GM13977 (cell line): ENCODE measurements at regions not wholly inside any gene's neighbourhood (a gene's known extent, or its start where the extent isn't known, plus 50 kb on each side); places are given as distances from the start of the nearest gene placed in this dataset.

ENCODE experiments used
- DNase-seq: peaks from one replicate; pipeline ENCODE4 v3.0.0; 2012; ENCODE audit warnings: low spot score
- in situ Hi-C: fragments of 300-500 bp; cut with MboI; formaldehyde crosslinking; loops from one replicate; pipeline ENCODE4 v1.12.0; 2022; ENCODE audit warnings: low sequenced_read_pairs, low pct_unique_long_range_greater_than_20kb, mixed read lengths, inconsistent platforms; ENCODE audit not compliant: unreplicated experiment
- TF ChIP-seq, protein P1 (sequence below): IDR thresholded peaks from 2 replicates; pipeline ENCODE4 v1.5.1; 2012; ENCODE audit warnings: mild to moderate bottlenecking, control low read depth; ENCODE audit not compliant: insufficient read depth; ENCODE audit errors: extremely low read depth, missing control alignments

DNA sequence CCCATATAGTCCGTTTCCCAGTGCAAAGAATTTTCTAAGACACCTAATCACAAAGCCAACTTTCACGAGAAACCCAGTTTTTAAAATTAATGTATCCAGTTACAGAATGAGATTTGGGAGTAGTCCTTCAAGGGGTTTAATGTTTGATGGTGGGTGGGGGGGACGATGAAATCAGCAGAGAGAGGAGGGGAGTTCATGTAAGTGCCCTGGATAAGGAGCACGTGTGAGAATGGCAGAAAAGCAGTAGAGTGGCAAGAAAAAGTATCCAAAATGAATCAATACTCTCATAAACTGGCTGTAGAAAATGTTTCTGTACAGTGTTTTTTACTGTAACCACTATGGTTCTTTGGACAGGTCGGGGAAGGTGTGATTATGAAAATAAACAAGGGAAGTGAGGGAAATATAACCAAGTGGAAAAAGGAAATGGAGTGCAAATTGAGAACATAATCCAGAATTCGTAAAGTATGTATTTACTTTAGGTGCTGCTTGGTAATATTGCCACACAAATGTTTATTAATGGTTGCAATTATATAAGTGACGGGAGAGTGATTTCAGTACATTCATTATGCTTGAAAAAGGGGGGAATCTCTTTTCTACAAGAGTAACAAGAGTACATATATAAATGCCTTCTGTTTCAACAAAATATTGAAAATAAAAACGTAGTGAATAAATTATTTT is 118.7 kb upstream of the RRP15 start:
- TF ChIP-seq, protein P1, sequence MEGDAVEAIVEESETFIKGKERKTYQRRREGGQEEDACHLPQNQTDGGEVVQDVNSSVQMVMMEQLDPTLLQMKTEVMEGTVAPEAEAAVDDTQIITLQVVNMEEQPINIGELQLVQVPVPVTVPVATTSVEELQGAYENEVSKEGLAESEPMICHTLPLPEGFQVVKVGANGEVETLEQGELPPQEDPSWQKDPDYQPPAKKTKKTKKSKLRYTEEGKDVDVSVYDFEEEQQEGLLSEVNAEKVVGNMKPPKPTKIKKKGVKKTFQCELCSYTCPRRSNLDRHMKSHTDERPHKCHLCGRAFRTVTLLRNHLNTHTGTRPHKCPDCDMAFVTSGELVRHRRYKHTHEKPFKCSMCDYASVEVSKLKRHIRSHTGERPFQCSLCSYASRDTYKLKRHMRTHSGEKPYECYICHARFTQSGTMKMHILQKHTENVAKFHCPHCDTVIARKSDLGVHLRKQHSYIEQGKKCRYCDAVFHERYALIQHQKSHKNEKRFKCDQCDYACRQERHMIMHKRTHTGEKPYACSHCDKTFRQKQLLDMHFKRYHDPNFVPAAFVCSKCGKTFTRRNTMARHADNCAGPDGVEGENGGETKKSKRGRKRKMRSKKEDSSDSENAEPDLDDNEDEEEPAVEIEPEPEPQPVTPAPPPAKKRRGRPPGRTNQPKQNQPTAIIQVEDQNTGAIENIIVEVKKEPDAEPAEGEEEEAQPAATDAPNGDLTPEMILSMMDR, result no peak
- no peak for DNase-seq
- in situ Hi-C loops, result no loop called here

DNA sequence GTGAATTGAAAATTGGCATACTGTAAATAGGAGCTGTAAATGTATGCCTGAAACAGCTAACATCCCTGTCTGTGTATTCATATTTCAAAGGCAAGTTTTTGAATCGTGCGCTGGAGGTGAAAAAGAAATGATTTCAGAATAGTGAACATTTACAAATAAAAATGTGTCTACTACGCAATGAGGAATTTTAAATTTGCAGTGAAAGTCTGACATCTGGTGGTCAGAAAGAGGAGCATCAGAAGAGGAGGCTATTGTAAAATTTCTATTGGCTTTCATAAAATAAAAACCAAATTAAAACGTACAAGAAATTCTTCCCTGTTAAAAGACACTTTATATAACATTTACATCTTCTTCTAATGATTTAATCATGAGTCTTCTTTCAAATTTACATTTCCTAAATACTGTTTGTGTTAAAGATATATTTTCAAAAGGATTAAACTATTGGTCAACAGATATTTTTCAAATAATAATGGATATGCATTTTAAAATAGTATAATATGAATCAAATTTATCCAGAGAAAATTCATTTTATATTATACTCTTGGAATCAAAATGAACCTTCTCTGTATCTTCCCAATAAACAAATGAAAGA is 113.7 kb upstream of the RRP15 start:
- in situ Hi-C loops, result no loop called here
- peak; percentile 15 for DNase-seq
- TF ChIP-seq, protein P1, result peak; percentile 60

DNA sequence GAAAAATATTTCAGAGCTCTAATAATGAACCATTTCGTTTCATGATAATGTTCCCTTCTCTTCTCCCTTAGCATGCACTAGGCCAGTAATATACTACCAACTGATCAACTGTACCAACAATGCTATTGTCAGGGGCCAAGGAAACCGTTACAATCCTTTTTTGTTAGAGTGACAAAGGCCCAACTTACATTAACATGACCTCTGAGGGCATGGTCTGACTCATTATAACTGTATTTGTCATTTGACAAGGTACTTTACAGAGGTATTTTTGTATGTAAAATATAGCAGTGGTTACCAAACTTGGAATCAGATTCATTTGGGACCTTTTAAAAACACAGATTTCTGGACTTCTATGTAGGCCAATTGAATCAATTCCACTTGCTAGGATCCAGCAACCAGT is 102.6 kb upstream of the RRP15 start:
- TF ChIP-seq, protein P1, result no peak
- in situ Hi-C loops, result no loop called here
- DNase-seq, result no peak

DNA sequence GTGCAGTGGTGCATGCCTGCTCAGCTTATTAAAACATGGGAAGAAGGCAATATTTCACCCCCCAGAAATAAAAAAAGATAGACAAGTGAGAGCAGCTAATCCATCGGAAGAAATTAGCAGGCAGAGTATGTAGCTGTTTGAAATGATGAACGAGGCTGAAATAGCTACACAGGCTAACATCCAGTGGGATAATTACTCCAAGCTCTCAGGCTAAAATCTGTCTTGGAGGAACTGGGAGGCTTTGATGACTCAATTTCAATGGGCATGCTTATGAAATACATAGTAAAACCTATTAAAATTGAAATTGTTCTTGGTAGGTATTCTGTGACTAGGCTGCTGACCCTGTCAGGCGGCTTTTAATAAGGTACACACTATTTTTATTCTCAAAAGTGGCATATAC is 84.1 kb upstream of the RRP15 start:
- in situ Hi-C loops, result no loop called here
- TF ChIP-seq, protein P1, result no peak
- no peak for DNase-seq

DNA sequence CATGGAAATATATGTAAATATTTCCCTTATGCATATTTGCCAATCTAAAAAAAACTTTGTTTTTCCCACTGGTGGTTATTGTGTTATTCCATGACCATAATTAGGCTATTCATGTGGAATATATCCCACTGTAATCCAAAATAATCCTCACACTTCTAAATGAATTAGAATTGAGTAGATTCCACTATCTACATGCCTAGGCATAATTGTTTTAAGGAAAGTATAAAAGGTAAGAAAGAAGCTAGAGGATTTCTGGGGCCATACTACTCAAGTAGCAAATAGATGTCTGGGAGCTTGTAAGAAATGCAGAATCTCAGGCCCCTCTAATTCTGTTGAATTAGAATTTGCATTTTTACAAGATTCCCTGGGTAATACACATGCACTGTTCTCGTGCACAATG is 83.5 kb upstream of the RRP15 start:
- TF ChIP-seq, protein P1, result no peak
- no peak for DNase-seq
- in situ Hi-C loops, result no loop called here

- DNase-seq, result no peak
- TF ChIP-seq, protein P1, result no peak
- in situ Hi-C loops, result no loop called here
Observed at GRCh38 chr1:218205721-218206120, 79.4 kb upstream of the RRP15 start.
